ENCODE measurements at regions not wholly inside any gene's neighbourhood (a gene's known extent, or its start where the extent isn't known, plus 50 kb on each side); places are given as distances from the start of the nearest gene placed in this dataset.

DNA sequence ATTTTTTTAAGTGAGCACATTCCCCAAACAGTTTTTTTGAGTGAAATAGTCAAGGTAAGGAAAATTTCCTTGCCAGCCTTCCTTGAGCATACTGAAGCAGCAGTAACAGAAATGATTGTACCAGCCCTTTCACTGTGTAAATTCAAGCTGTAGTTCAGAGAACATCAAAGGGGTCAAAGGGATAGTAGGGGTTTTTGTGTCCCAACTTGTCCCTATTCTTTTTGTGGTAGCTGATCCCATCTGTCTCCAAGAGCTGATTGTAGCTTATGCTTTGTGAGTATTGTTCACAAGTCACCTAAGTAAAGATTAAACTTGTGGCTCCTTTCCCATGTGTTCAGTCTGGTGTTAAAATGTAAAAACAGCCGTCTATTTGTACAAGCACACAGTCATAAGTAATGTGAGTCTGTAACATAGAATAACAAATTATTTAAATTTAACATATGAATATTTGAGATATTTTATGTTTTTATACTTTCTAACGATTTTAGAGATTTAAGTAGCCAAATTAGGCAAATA lies 185.0 kb downstream of the CENPW start:
- POLR2A ChIA-PET (ENCODE audit: unreplicated experiment): no interaction called here
- Histone ChIP-seq H3K9me2 (replicated peaks; ENCODE audit: low read length) (no peaks in the 10 kb centered on the region), H3K9ac (ENCODE audit: low read length) (no peak overlapping the region), H3K9me3 (ENCODE audit: low read length) (no peaks in the 10 kb centered on the region), H3K36me3 (ENCODE audit: low read depth, low read length) (no peaks in the 10 kb centered on the region), H3F3A (ENCODE audit: low read length, unreplicated experiment) (no peaks in the 10 kb centered on the region), H4K20me1 (ENCODE audit: low read length) (no peaks in the 10 kb centered on the region), H3K4me1 (ENCODE audit: insufficient read depth, low read length) (no peaks in the 10 kb centered on the region), H3K4me3 (ENCODE audit: low read length) (no peak overlapping the region), H3K79me2 (ENCODE audit: low read length) (no peaks in the 10 kb centered on the region), H3K27me3 (ENCODE audit: low read length) (no peaks in the 10 kb centered on the region), H2AFZ (ENCODE audit: low read length) (no peak overlapping the region), H3K4me2 (ENCODE audit: low read length) (no peak overlapping the region), H3K27ac (ENCODE audit: low read length) (no peak overlapping the region)
- CTCF ChIA-PET: no interaction called here
- TF ChIP-seq EZH2phosphoT487 (IDR thresholded peaks at IDR 0.05; ENCODE audit: borderline replicate concordance, low read length): no peak
- intact Hi-C loops (cut with micrococcal nuclease): no loop called here
- BruUV-seq (replicated peaks): no TSS peak
- no peak for DNase-seq
- ATAC-seq: no peak

DNA sequence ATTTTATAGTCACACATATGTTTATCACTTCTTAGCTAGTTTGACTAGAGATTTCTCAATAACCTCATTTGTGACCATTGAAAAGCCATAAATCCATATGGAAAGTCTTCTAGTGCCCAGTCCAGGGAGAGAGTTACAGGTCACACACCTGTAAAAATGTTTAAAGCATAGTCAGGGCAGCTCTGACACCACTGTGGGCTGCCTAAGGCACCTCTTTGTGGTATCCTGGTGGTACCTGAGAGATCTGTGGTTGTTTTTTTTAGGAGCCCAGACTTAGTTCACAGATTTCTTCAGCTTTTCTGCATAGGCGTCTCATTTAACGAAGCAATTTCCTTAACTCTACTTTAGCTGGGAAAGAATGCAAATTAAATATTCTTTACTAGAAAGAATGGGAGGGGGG lies 186.6 kb downstream of the CENPW start:
- H2AFZ ChIP-seq (ENCODE audit: low read length): no peak overlapping the region
- H4K20me1 ChIP-seq (ENCODE audit: low read length): no peaks in the 10 kb centered on the region
- CTCF ChIA-PET: no interaction called here
- H3K4me3 ChIP-seq (ENCODE audit: low read length): no peak overlapping the region
- intact Hi-C loops (cut with micrococcal nuclease): no loop called here
- BruUV-seq (replicated peaks): no TSS peak
- ATAC-seq (no peak), DNase-seq (no peak)
- no peaks in the 10 kb centered on the region for H3K36me3 ChIP-seq (ENCODE audit: low read depth, low read length)
- H3K27ac ChIP-seq (ENCODE audit: low read length): no peak overlapping the region
- no peak overlapping the region for H3K4me2 ChIP-seq (ENCODE audit: low read length)
- H3K27me3 ChIP-seq (ENCODE audit: low read length): no peaks in the 10 kb centered on the region
- TF ChIP-seq EZH2 (IDR thresholded peaks at IDR 0.05; ENCODE audit: low read length, unreplicated experiment): no peak
- TF ChIP-seq EZH2phosphoT487 (IDR thresholded peaks at IDR 0.05; ENCODE audit: borderline replicate concordance, low read length): no peak
- TF ChIP-seq, protein P1, sequence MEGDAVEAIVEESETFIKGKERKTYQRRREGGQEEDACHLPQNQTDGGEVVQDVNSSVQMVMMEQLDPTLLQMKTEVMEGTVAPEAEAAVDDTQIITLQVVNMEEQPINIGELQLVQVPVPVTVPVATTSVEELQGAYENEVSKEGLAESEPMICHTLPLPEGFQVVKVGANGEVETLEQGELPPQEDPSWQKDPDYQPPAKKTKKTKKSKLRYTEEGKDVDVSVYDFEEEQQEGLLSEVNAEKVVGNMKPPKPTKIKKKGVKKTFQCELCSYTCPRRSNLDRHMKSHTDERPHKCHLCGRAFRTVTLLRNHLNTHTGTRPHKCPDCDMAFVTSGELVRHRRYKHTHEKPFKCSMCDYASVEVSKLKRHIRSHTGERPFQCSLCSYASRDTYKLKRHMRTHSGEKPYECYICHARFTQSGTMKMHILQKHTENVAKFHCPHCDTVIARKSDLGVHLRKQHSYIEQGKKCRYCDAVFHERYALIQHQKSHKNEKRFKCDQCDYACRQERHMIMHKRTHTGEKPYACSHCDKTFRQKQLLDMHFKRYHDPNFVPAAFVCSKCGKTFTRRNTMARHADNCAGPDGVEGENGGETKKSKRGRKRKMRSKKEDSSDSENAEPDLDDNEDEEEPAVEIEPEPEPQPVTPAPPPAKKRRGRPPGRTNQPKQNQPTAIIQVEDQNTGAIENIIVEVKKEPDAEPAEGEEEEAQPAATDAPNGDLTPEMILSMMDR (conservative IDR thresholded peaks at IDR 0.05; ENCODE audit: low read depth, low read length): no peak
- H3K4me1 ChIP-seq (ENCODE audit: insufficient read depth, low read length): no peaks in the 10 kb centered on the region
- no peaks in the 10 kb centered on the region for H3K9me3 ChIP-seq (ENCODE audit: low read length)
- H3F3A ChIP-seq (ENCODE audit: low read length, unreplicated experiment): no peaks in the 10 kb centered on the region
- no peak overlapping the region for H3K9ac ChIP-seq (ENCODE audit: low read length)
- no peaks in the 10 kb centered on the region for H3K9me2 ChIP-seq (replicated peaks; ENCODE audit: low read length)
- no peaks in the 10 kb centered on the region for H3K79me2 ChIP-seq (ENCODE audit: low read length)
- POLR2A ChIA-PET (ENCODE audit: unreplicated experiment): no interaction called here

DNA sequence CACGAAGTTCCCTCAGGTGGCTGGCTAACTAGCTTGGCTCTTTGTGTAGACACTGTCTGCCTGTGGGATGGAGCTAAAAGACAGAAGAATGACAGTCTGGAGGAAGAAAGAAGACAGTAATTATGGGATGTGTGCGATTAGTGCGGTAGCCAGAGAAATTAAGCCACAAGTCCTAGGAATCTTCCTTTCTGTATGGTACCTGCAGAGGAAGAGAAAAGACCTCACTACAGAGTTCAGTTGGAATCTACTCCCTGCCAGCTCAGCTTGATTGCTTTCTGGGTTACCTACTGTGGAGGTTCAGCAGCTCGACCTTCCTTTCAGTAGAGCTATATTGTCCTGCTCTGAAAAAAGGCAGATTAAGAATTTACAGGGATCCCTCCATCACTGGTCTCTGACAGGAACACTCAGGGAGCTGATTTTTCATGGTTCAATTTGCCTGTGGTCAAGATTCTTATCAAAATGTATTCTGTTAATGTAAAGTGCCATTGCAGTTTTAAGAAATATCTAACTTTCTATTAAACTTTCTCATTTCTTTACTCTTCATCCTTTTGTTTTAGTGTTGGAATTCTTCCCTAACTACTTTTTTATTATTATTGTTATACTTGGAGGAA lies 187.2 kb downstream of the CENPW start:
- Histone ChIP-seq H4K20me1 (ENCODE audit: low read length) (no peaks in the 10 kb centered on the region), H3K27ac (ENCODE audit: low read length) (no peak overlapping the region), H3F3A (ENCODE audit: low read length, unreplicated experiment) (no peaks in the 10 kb centered on the region), H3K9me3 (ENCODE audit: low read length) (no peaks in the 10 kb centered on the region), H3K4me3 (ENCODE audit: low read length) (no peak overlapping the region), H3K36me3 (ENCODE audit: low read depth, low read length) (no peaks in the 10 kb centered on the region), H2AFZ (ENCODE audit: low read length) (no peak overlapping the region), H3K9ac (ENCODE audit: low read length) (no peak overlapping the region), H3K4me1 (ENCODE audit: insufficient read depth, low read length) (no peaks in the 10 kb centered on the region), H3K9me2 (replicated peaks; ENCODE audit: low read length) (no peaks in the 10 kb centered on the region), H3K4me2 (ENCODE audit: low read length) (no peak overlapping the region), H3K79me2 (ENCODE audit: low read length) (no peaks in the 10 kb centered on the region), H3K27me3 (ENCODE audit: low read length) (no peaks in the 10 kb centered on the region)
- POLR2A ChIA-PET (ENCODE audit: unreplicated experiment): no interaction called here
- TF ChIP-seq, protein P1 (conservative IDR thresholded peaks at IDR 0.05; ENCODE audit: low read depth, low read length): no peak
- TF ChIP-seq EZH2phosphoT487 (IDR thresholded peaks at IDR 0.05; ENCODE audit: borderline replicate concordance, low read length) (no peak), EZH2 (IDR thresholded peaks at IDR 0.05; ENCODE audit: low read length, unreplicated experiment) (no peak)
- no TSS peak for BruUV-seq (replicated peaks)
- intact Hi-C loops (cut with micrococcal nuclease): no loop called here
- CTCF ChIA-PET: no interaction called here
- DNase-seq (no peak), ATAC-seq (no peak)
